ENCODE measurements at regions not wholly inside any gene's neighbourhood (a gene's known extent, or its start where the extent isn't known, plus 50 kb on each side); places are given as distances from the start of the nearest gene placed in this dataset.
"Not testable (repeated sequence)": the region's sequence is repeated elsewhere in the genome, so short reads cannot be mapped to it uniquely, and the experiment has no call there.

GRCh38 chr7:92913849-92914248 is 77.5 kb upstream of the CDK6 start:
- DNase-seq = no peak

- DNase-seq = no peak
Measured at GRCh38 chr7:92910976-92911375, 74.6 kb upstream of the CDK6 start.

- no peak for DNase-seq
Measured at GRCh38 chr7:92909686-92910475, 73.5 kb upstream of the CDK6 start.

GRCh38 chr7:92904244-92905131 is 68.1 kb upstream of the CDK6 start:
- DNase-seq = peak; percentile 92

- no peak for DNase-seq
Measured at GRCh38 chr7:92898798-92899197, 62.4 kb upstream of the CDK6 start.

- DNase-seq = not testable (repeated sequence)
Measured at GRCh38 chr7:92894857-92895256, 58.5 kb upstream of the CDK6 start.

GRCh38 chr7:92889081-92889480 is 52.7 kb upstream of the CDK6 start:
- DNase-seq = no peak
